Right lobe of liver (tissue), 4 donors: ENCODE measurements at regions not wholly inside any gene's neighbourhood (a gene's known extent, or its start where the extent isn't known, plus 50 kb on each side); places are given as distances from the start of the nearest gene placed in this dataset.

Experiments used
- CTCF ChIP-seq, 4 donors: fragments of 200-600 bp in 3 of 4; fragments of 450-650 bp in 1 of 4; IDR thresholded peaks; one replicate each; pipeline versions ENCODE4 v1.5.1 to v1.8.0; 2016 to 2022; ENCODE audit warnings: antibody characterized with exemption in 4 of 4, mild to moderate bottlenecking in 2 of 4
- POLR2A ChIP-seq: fragments of 450-650 bp; IDR thresholded peaks from one replicate; pipeline ENCODE4 v1.6.1; 2017; ENCODE audit warnings: antibody characterized with exemption, mild to moderate bottlenecking
- donor health status: DM: no; HTN: no; CAD: no.
- donor health status: DM: no; HTN: no; CAD: no.
- donor health status: DM: no; HTN: yes; CAD: no.

- TF ChIP-seq CTCF (IDR thresholded peaks at IDR 0.05) (no peak), POLR2A (no peak)
Measured at GRCh38 chr6:119728220-119728750, 378.7 kb upstream of the MAN1A1 start.
